ENCODE measurements at regions not wholly inside any gene's neighbourhood (a gene's known extent, or its start where the extent isn't known, plus 50 kb on each side); places are given as distances from the start of the nearest gene placed in this dataset.

DNA sequence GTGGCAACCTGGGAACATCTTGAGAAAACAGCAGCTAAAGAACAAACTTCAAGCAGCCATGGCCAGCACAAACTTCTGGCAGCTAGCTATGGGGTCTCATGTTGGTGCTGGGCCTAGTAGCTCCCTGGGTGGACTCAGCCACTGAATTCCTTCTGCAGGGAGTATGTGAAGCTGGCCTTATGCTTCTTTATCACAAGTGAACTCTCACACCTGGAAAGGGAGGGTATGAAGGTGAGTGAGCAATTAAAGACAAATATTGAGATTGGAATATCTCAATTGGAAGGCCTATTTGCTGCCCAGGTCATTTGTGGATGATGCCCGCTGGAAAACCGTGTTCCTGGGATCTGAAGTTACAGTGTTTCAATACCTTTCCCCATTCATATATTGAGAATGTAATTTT is 153.3 kb upstream of the RPS6KA3 start:
- DNase-seq: no peak

GRCh38 chrX:20418379-20419150 is 151.9 kb upstream of the RPS6KA3 start:
- DNase-seq: no peak

DNA sequence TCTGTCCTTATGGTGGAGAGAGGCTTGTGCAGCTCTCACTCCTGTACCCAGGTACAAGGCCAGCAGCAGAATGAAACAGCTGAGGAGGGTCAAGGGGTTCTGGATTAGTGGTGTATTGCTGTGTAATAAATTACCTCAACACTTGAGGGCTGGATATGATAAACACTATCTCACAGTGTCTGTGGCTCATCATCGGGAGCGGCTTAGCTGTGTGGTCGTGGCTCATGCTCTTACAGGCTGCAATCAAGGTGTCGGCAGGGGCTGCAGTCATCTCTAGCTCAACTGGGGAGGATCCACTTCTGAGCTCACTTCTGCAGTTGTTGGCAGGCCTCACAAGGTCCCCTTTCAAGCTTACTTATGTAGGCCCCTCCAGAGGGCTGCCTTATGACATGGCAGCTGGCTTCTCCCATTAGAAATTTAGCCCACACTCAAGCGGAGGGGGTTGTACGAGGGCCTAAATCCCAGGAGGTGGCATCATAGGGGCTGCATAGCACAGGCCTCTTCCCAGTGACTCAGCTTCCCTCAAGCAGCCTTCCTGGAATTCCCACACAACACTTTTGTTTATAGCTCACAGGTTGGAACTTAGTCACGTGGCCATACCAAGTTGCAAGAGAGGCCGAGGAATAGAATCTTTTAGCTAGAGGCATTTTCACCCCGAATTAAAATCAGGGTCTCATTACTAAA is 148.2 kb upstream of the RPS6KA3 start:
- DNase-seq: no peak

DNA sequence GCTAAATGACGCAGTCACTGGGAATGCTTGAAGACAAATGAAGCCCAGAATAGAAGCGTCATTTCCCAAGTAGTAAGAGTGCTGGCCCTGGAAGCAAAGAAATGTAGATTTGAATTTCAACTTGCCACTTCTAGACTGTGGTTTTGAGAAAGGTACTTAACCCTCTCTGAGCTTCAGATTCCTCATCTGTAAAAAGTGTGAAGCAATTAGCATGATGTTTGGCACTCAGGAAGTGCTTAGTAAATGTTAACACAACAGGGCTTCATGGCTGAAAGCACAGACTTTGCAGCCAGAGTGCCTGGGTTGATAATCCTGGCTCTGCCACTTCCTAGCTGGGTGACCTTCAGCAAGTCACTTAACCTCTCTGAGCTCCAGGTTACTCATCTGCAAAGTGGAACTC is 147.4 kb upstream of the RPS6KA3 start:
- no peak for DNase-seq

GRCh38 chrX:20412871-20413486 is 146.3 kb upstream of the RPS6KA3 start:
- DNase-seq: no peak

- DNase-seq: no peak
Observed at GRCh38 chrX:20410540-20410939, 143.8 kb upstream of the RPS6KA3 start.

DNA sequence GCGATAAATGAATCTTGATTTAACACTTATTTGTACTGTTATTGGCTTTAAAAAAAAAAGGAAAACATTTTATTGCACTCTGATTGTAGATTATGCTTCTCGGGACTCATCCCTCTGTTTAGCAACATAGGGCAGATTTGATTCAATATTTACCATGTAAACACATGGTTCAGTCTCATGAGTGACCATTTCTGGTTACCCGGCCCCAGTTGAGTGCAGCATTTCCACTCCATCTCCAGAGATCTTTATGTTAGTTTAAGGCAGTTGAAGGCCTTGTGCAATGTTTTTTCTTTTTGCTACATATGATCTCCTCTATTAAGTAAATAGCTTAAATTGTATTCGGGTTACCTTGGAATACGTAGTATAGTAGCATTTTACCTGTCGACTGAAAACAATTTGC is 143.3 kb upstream of the RPS6KA3 start:
- no peak for DNase-seq

- no peak for DNase-seq
Observed at GRCh38 chrX:20402956-20403355, 136.2 kb upstream of the RPS6KA3 start.

DNA sequence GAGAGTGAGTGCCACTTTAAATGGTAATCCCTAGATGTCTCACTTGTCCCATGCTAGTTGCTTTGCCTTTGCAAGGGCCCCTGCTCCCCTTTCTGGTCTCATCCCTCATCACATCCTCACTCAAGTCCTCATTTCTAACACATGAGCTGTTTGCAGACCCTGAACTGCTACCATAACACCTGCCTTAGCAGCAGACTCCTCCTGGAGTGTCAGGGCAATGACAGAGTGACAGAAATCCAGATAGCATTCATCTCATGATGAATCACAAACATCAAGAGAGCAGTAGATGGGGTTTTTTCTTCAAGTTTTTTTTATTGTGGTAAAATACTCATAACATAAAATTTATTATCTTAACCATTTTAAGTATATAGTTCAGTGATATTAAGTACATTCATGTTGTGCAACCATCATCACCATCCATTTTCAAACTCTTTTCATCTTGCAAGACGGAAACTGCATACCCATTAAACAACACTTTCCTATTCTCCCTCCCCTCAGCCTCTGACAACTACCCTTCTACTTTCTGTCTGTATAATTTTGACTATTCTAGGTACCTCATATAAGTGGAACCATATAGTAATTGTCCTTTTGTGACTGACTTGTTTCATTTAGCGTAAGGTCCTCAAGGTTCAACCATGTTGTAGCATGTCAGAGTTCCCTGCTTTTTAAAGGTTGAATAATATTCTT is 133.2 kb upstream of the RPS6KA3 start:
- DNase-seq: no peak

- no peak for DNase-seq
Observed at GRCh38 chrX:20397587-20397986, 130.9 kb upstream of the RPS6KA3 start.

- DNase-seq: no peak
Observed at GRCh38 chrX:20394451-20394850, 127.7 kb upstream of the RPS6KA3 start.

DNA sequence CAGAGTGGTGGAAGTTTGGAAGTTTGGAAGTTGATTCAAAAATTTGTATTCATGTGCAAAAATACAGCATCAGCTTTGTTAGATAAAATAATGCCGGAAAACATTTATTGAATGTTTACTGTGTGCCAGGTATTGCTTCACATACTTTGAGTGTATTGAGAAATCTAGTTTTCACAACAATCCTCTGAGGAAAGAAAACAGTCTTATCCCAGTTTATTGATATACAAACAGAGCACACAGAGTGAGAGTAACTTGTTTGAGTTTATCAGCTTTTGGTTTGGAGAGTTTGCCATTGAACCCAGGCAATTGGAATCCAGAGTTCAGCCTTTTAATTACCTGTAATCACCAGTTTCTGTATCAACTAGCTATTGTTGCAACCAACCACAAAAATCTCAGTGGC is 127.2 kb upstream of the RPS6KA3 start:
- DNase-seq: no peak

DNA sequence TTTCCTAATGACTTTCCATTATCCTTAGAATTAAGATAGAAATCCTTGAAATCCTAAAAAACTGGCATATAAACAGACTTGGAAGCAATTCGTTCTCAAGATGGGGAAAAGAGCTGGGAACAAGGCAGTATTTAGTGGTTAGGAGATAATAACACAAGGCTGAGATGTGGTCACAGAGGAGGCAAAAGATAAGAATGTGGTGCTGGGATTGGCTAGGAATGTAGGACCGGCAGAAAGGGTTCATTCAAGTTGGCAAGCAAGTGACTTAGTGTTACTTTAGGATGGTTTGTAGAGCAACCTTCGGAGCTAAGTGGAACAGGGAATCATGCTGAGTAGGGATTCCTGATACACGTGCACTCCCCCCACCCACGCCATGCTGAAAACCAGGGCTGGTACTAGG is 121.9 kb upstream of the RPS6KA3 start:
- DNase-seq: no peak

DNA sequence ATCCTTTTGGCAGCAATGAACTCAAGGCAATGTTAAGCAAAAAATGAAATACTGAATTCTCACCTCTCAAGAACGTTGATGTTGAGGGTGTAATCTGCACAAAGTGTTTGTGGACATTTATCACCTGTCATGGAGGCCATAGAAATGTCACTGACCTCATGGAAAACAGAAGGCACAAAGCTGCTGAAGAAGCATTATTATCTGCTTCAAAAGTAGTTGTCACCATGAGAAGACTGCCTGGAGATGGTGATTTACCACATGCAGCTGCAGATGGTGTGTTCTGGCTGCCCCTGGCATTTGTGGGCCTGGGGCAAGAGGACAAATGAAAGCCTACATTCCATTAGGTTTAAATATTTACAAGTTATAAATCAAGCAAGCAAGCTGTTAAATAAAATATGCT is 116.8 kb upstream of the RPS6KA3 start:
- no peak for DNase-seq

- DNase-seq: no peak
Observed at GRCh38 chrX:20382518-20383297, 116.0 kb upstream of the RPS6KA3 start.

DNA sequence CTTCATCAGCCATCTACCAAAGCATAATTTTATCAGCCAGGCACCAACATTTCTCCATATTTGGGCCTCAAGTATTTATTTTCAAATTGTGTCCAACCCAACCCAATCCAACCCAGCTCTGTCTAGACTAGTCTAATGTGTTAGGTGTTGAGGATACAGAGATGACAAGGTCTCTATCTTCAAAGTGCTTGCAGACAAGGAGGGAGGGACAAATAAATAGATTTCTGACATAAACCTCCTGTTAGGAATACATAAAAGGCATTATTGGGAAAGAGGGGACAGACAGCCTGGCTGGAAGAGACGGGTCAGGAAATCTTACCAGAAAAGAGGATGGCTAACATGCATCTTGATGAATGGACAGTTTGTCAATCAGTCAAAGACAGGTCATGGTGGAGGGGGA is 115.4 kb upstream of the RPS6KA3 start:
- no peak for DNase-seq

GRCh38 chrX:20378233-20378920 is 111.7 kb upstream of the RPS6KA3 start:
- DNase-seq: no peak

- no peak for DNase-seq
Observed at GRCh38 chrX:20374900-20375438, 108.3 kb upstream of the RPS6KA3 start.

- DNase-seq: no peak
Observed at GRCh38 chrX:20374450-20374849, 107.7 kb upstream of the RPS6KA3 start.

- DNase-seq: no peak
Observed at GRCh38 chrX:20373063-20373462, 106.4 kb upstream of the RPS6KA3 start.

DNA sequence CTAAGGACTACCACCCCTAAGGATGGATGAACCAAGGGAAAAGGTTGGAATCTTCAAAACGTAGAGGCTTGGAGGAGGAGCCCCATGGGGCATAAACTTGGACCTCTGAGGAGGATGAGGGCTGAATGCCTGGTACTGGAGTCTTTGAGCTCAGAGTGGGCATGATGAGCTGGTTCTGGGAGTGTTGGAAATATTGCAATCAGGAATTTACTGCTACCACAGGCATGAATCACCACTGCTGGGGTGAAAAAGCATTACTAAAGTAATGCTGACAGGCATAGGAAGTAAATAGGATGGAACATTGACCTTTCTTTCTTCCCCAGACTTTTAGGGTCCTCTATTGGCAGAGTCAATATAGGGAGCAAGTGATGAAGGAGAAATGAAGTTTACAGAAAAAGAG is 105.8 kb upstream of the RPS6KA3 start:
- DNase-seq: no peak

DNA sequence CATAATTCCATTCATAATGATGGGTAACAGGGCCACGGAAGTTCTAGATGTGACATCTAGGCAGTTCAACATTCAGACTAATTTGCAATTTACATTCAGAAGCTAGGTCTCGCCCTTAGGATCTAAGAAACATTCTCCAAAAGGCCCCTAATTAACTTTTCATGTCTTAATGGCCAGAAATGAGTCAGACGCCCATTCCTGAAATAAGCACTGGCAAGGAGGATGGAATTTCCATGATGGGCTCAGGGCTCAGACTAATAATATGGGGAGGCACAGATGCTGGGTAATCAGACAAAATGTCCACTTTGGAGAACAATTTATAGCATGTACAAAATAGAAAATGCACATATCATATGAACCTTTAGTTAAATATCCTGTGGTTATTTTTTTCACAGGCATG is 102.8 kb upstream of the RPS6KA3 start:
- DNase-seq: no peak

Measured in NCI-H526 (cell line).